ENCODE measurements at regions not wholly inside any gene's neighbourhood (a gene's known extent, or its start where the extent isn't known, plus 50 kb on each side); places are given as distances from the start of the nearest gene placed in this dataset.

DNA sequence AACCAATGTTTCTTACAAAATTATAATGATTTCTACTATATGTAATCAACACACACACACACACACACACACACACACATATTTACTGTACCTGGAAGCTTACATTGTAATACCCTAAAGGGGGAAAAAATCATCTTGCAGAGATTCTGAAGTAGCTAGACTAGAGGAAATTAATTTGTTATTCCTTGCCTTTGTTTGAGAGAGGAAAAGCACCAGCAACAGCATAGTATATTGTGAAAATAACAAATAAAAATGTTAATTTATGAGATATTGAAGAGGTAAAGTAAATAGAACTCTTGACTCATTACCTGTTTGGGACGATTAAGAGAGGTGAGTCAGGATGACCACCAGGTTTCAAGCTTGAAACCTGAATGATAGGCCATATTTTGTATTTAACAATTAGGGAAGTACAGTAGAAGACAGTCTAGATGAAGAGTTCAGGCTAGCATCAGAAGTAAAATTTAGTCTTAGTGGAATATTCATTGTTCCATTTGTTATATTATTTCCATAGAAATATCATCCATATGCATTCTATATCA lies 873.4 kb upstream of the PCDH10 start:
- no peak for TF ChIP-seq POLR2A (IDR thresholded peaks at IDR 0.05; ENCODE audit: low read length)
- TF ChIP-seq GATA1 (IDR thresholded peaks at IDR 0.05; ENCODE audit: low read depth, low read length), result no peak
